ENCODE measurements at regions not wholly inside any gene's neighbourhood (a gene's known extent, or its start where the extent isn't known, plus 50 kb on each side); places are given as distances from the start of the nearest gene placed in this dataset.

- Histone ChIP-seq H3K4me3 (ENCODE audit: insufficient read depth, low read length, poor library complexity, severe bottlenecking) (no peak overlapping the region), H3K36me3 (ENCODE audit: low read length) (no peaks in the 10 kb centered on the region), H3K9ac (ENCODE audit: low read length) (no peak overlapping the region), H3K9me3 (ENCODE audit: insufficient read depth, low read length) (no peaks in the 10 kb centered on the region), H3K27me3 (ENCODE audit: low read length) (no peaks in the 10 kb centered on the region), H3K27ac (ENCODE audit: low read depth, low read length) (no peak overlapping the region), H3K4me2 (ENCODE audit: low read depth, low read length, poor library complexity, severe bottlenecking) (no peak overlapping the region), H2AFZ (ENCODE audit: low read depth, low read length, severe bottlenecking) (no peak overlapping the region), H3K79me2 (ENCODE audit: insufficient read depth, low read length) (no peaks in the 10 kb centered on the region), H3K9me2 (replicated peaks; ENCODE audit: insufficient read depth, low read length) (no peaks in the 10 kb centered on the region), H3F3A (ENCODE audit: insufficient read depth) (no peaks in the 10 kb centered on the region), H4K20me1 (ENCODE audit: low read depth, low read length) (no peaks in the 10 kb centered on the region)
- no peak for TF ChIP-seq EZH2phosphoT487 (conservative IDR thresholded peaks at IDR 0.05; ENCODE audit: low read length)
- TF ChIP-seq CTCF (IDR thresholded peaks at IDR 0.05; ENCODE audit: insufficient read depth, low read length, poor library complexity, severe bottlenecking) = no peak
Measured at GRCh38 chr13:90281709-90282108, 1065.8 kb upstream of the MIR17HG start.

DNA sequence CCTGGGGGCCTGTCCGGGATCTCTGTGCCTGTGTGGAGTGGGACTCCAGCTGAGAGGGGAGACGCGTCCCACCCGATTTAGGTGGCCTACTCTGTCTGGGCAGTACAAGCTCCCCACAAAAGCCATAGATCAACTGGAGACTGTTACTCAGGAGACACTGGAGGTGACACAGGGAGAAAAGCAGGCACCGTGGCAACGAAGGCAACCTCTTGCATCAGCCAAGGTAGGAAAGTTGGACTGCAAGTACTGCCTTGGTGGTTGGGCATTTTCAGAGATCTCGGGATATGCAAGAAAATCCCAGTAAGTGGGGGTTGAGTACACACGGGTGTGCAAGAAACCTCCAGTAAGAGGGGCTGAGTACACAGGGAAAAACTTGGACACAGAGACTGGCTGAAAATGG lies 1060.0 kb upstream of the MIR17HG start:
- Histone ChIP-seq H3K27me3 (ENCODE audit: low read length) (no peaks in the 10 kb centered on the region), H3K4me2 (ENCODE audit: low read depth, low read length, poor library complexity, severe bottlenecking) (no peak overlapping the region), H3K9ac (ENCODE audit: low read length) (no peak overlapping the region), H2AFZ (ENCODE audit: low read depth, low read length, severe bottlenecking) (no peak overlapping the region), H3K4me3 (ENCODE audit: insufficient read depth, low read length, poor library complexity, severe bottlenecking) (no peak overlapping the region), H3K79me2 (ENCODE audit: insufficient read depth, low read length) (no peaks in the 10 kb centered on the region), H3K36me3 (ENCODE audit: low read length) (no peaks in the 10 kb centered on the region), H3F3A (ENCODE audit: insufficient read depth) (no peaks in the 10 kb centered on the region), H3K27ac (ENCODE audit: low read depth, low read length) (no peak overlapping the region), H4K20me1 (ENCODE audit: low read depth, low read length) (no peaks in the 10 kb centered on the region), H3K9me3 (ENCODE audit: insufficient read depth, low read length) (no peaks in the 10 kb centered on the region), H3K9me2 (replicated peaks; ENCODE audit: insufficient read depth, low read length) (no peaks in the 10 kb centered on the region)
- TF ChIP-seq CTCF (IDR thresholded peaks at IDR 0.05; ENCODE audit: insufficient read depth, low read length, poor library complexity, severe bottlenecking) (no peak), EZH2phosphoT487 (conservative IDR thresholded peaks at IDR 0.05; ENCODE audit: low read length) (no peak)

GRCh38 chr13:90293793-90294361 lies 1053.6 kb upstream of the MIR17HG start:
- TF ChIP-seq EZH2phosphoT487 (conservative IDR thresholded peaks at IDR 0.05; ENCODE audit: low read length) (no peak), CTCF (IDR thresholded peaks at IDR 0.05; ENCODE audit: insufficient read depth, low read length, poor library complexity, severe bottlenecking) (no peak)
- Histone ChIP-seq H3K27me3 (ENCODE audit: low read length) (no peaks in the 10 kb centered on the region), H4K20me1 (ENCODE audit: low read depth, low read length) (no peaks in the 10 kb centered on the region), H3K9me2 (replicated peaks; ENCODE audit: insufficient read depth, low read length) (no peaks in the 10 kb centered on the region), H2AFZ (ENCODE audit: low read depth, low read length, severe bottlenecking) (no peak overlapping the region), H3K27ac (ENCODE audit: low read depth, low read length) (no peak overlapping the region), H3K4me2 (ENCODE audit: low read depth, low read length, poor library complexity, severe bottlenecking) (no peak overlapping the region), H3F3A (ENCODE audit: insufficient read depth) (no peaks in the 10 kb centered on the region), H3K79me2 (ENCODE audit: insufficient read depth, low read length) (no peaks in the 10 kb centered on the region), H3K4me3 (ENCODE audit: insufficient read depth, low read length, poor library complexity, severe bottlenecking) (no peak overlapping the region), H3K9me3 (ENCODE audit: insufficient read depth, low read length) (no peaks in the 10 kb centered on the region), H3K36me3 (ENCODE audit: low read length) (no peaks in the 10 kb centered on the region), H3K9ac (ENCODE audit: low read length) (no peak overlapping the region)
